Panc1 (cell line): ENCODE measurements at regions not wholly inside any gene's neighbourhood (a gene's known extent, or its start where the extent isn't known, plus 50 kb on each side); places are given as distances from the start of the nearest gene placed in this dataset.

ENCODE experiments used
- ATAC-seq: fragments of 200-7000 bp; cut with Tn5 transposase; 2 replicates; pipeline ENCODE4 v1.9.1; 2020; ENCODE audit warnings: mild to moderate bottlenecking, moderate library complexity
- BruUV-seq: library from RNA; stranded (reverse); fragments of 400-500 nt; replicated peaks from 2 replicates; lab custom pipeline; 2021; lab: Mats Ljungman, UMichigan
- CTCF ChIA-PET: fragments of 300-600 bp; sonication (Branson Sonifier 250); formaldehyde crosslinking; loops from one replicate; lab custom pipeline; 2022; ENCODE audit warnings: antibody characterized with exemption; lab: Charles Lee
- POLR2A ChIA-PET: fragments of 300-600 bp; sonication (Branson Sonifier 250); formaldehyde crosslinking; loops from one replicate; lab custom pipeline; 2022; ENCODE audit warnings: antibody characterized with exemption; lab: Charles Lee
- DNase-seq: peaks from one replicate; pipeline ENCODE4 v3.0.0-alpha.2; 2010; ENCODE audit warnings: low read depth, low spot score
- H3K27ac ChIP-seq: 2 replicates; pipeline ENCODE4 v1.5.1; 2011; ENCODE audit warnings: mild to moderate bottlenecking, low read length, inconsistent platforms
- H3K27me3 ChIP-seq: fragments of 200-500 bp; sonication (Bioruptor generic); 2 replicates; pipeline ENCODE4 v1.6.0; 2014; ENCODE audit warnings: low read length, inconsistent platforms; ENCODE audit not compliant: control insufficient read depth, insufficient read depth
- H3K36me3 ChIP-seq: fragments of 200-500 bp; sonication (Bioruptor generic); 2 replicates; pipeline ENCODE4 v1.5.1; 2014; ENCODE audit warnings: inconsistent platforms, mild to moderate bottlenecking, low read length, moderate library complexity; ENCODE audit not compliant: control insufficient read depth, insufficient read depth
- H3K4me1 ChIP-seq: 2 replicates; pipeline ENCODE4 v1.5.1; 2011; ENCODE audit warnings: inconsistent platforms, mild to moderate bottlenecking, low read length, moderate library complexity; ENCODE audit not compliant: control insufficient read depth, insufficient read depth
- H3K4me3 ChIP-seq, 2 experiments: 2 replicates each; pipeline ENCODE4 v1.5.1; 2011 to 2012; ENCODE audit warnings: low read depth in 2 of 2, low read length in 2 of 2, mild to moderate bottlenecking in 2 of 2, inconsistent platforms in 1 of 2, moderate library complexity in 1 of 2
- H3K9me3 ChIP-seq: fragments of 200-500 bp; sonication (Bioruptor generic); 2 replicates; pipeline ENCODE4 v1.5.1; 2014; ENCODE audit warnings: low read depth, mild to moderate bottlenecking, inconsistent platforms, low read length, moderate library complexity; ENCODE audit not compliant: control insufficient read depth, insufficient read depth
- POLR2AphosphoS5 ChIP-seq: IDR thresholded peaks from 2 replicates; pipeline ENCODE4 v1.6.1; 2012; ENCODE audit warnings: mild to moderate bottlenecking, low read depth, low read length, moderate library complexity
- SIN3A ChIP-seq: IDR thresholded peaks from 2 replicates; pipeline ENCODE4 v1.6.1; 2012; ENCODE audit warnings: low read depth, mild to moderate bottlenecking, low read length, moderate library complexity, borderline replicate concordance; ENCODE audit not compliant: insufficient read depth
- TCF7L2 ChIP-seq: IDR thresholded peaks from 2 replicates; pipeline ENCODE4 v1.6.1; 2011; ENCODE audit warnings: mild to moderate bottlenecking, low read depth, low read length, inconsistent platforms
- in situ Hi-C: cut with HindIII; loops from 2 replicates; pipeline ENCODE4 v1.10.0; 2016; ENCODE audit warnings: low sequenced_read_pairs, low pct_unique_long_range_greater_than_20kb
- intact Hi-C: fragments of 100-400 bp; cut with micrococcal nuclease; formaldehyde crosslinking; loops from one replicate; pipeline ENCODE4 v1.10.0; 2022; ENCODE audit not compliant: unreplicated experiment
- TF ChIP-seq, protein P1 (sequence below): fragments of 450-650 bp; IDR thresholded peaks from 2 replicates; pipeline ENCODE4 v1.5.1; 2017; ENCODE audit warnings: mild to moderate bottlenecking
- TF ChIP-seq, protein P2 (sequence below), 2 experiments: IDR thresholded peaks; 2 replicates each; pipeline ENCODE4 v1.6.1; 2011 to 2012; ENCODE audit warnings: low read depth in 2 of 2, control low read depth in 1 of 2, low read length in 1 of 2, mild to moderate bottlenecking in 1 of 2, moderate library complexity in 1 of 2; ENCODE audit not compliant: insufficient read depth in 1 of 2

DNA sequence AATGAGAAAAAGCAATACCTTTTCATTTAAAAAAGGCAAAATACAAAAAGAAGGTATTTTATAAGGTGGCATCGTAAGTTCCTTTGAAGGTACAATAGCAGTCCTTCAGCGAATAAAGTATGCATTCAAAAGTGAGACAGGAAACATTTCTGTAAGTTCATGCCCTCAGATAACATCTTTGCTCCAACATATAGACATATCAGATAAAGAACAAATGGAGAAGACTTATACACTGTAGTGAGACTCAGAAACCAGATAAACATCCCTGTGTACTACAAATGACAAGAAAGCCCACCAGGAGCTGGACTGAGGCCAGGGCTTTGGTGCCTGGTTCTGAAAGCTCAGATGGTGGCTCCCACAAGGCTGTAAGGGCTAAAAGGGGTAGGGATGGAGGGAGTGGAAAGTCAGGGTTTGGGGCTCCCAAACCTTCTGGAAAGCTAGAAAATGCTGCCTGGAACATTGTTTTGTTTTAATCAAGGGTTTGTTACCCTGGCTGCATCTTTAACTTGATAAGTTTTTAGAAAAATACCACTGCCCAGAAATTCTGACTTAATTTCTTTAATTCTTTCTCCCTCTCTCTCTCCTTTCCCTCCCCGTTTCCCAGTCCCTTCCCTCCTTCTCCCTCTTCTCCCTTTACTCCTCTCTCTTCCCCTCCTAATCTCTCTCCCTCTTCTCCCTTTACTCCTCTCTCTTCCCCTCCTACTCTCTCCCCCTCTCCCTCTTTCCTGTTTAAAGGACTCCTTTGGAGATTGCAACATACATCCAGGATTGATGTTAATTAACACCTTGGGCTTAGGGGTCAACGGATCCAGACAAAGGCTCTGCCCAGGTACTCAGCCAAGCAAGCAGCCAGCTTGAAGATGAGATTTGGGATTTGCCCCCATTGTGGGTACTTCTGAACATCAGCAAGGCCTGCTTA is 126.1 kb downstream of the AQP9 start:
- Histone ChIP-seq H3K27ac (no peak overlapping the region), H3K27me3 (no peaks in the 10 kb centered on the region), H3K36me3 (no peaks in the 10 kb centered on the region), H3K4me1 (no peaks in the 10 kb centered on the region), H3K4me3 (no peak overlapping the region), H3K9me3 (no peaks in the 10 kb centered on the region)
- ChIA-PET POLR2A (no interaction called here), CTCF (no interaction called here)
- ATAC-seq = no peak
- in situ Hi-C loops (no loop called here), intact Hi-C loops (no loop called here)
- BruUV-seq = no TSS peak
- TF ChIP-seq TCF7L2 (no peak), POLR2AphosphoS5 (no peak), SIN3A (no peak)
- TF ChIP-seq, protein P1, sequence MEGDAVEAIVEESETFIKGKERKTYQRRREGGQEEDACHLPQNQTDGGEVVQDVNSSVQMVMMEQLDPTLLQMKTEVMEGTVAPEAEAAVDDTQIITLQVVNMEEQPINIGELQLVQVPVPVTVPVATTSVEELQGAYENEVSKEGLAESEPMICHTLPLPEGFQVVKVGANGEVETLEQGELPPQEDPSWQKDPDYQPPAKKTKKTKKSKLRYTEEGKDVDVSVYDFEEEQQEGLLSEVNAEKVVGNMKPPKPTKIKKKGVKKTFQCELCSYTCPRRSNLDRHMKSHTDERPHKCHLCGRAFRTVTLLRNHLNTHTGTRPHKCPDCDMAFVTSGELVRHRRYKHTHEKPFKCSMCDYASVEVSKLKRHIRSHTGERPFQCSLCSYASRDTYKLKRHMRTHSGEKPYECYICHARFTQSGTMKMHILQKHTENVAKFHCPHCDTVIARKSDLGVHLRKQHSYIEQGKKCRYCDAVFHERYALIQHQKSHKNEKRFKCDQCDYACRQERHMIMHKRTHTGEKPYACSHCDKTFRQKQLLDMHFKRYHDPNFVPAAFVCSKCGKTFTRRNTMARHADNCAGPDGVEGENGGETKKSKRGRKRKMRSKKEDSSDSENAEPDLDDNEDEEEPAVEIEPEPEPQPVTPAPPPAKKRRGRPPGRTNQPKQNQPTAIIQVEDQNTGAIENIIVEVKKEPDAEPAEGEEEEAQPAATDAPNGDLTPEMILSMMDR = no peak
- TF ChIP-seq, protein P2, sequence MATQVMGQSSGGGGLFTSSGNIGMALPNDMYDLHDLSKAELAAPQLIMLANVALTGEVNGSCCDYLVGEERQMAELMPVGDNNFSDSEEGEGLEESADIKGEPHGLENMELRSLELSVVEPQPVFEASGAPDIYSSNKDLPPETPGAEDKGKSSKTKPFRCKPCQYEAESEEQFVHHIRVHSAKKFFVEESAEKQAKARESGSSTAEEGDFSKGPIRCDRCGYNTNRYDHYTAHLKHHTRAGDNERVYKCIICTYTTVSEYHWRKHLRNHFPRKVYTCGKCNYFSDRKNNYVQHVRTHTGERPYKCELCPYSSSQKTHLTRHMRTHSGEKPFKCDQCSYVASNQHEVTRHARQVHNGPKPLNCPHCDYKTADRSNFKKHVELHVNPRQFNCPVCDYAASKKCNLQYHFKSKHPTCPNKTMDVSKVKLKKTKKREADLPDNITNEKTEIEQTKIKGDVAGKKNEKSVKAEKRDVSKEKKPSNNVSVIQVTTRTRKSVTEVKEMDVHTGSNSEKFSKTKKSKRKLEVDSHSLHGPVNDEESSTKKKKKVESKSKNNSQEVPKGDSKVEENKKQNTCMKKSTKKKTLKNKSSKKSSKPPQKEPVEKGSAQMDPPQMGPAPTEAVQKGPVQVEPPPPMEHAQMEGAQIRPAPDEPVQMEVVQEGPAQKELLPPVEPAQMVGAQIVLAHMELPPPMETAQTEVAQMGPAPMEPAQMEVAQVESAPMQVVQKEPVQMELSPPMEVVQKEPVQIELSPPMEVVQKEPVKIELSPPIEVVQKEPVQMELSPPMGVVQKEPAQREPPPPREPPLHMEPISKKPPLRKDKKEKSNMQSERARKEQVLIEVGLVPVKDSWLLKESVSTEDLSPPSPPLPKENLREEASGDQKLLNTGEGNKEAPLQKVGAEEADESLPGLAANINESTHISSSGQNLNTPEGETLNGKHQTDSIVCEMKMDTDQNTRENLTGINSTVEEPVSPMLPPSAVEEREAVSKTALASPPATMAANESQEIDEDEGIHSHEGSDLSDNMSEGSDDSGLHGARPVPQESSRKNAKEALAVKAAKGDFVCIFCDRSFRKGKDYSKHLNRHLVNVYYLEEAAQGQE (IDR thresholded peaks at IDR 0.05; ENCODE audit: insufficient read depth in 1 of 2, low read depth in 2 of 2, low read length in 1 of 2) = no peak
- DNase-seq = no peak

GRCh38 chr15:58267051-58267450 is 128.9 kb downstream of the AQP9 start:
- intact Hi-C loops (no loop called here), in situ Hi-C loops (no loop called here)
- ChIA-PET CTCF (no interaction called here), POLR2A (interaction anchor here (1.4 kb wide), 1 partner anchor 65 kb away, joined by 5 read pairs; no protein-coding TSS in a partner anchor)
- ATAC-seq = no peak
- Histone ChIP-seq H3K36me3 (no peaks in the 10 kb centered on the region), H3K4me3 (no peak overlapping the region), H3K27me3 (no peaks in the 10 kb centered on the region), H3K27ac (no peak overlapping the region), H3K9me3 (peaks cover 8% of the 10 kb centered on the region; the same call in 1 of the 2 replicates), H3K4me1 (no peaks in the 10 kb centered on the region)
- TF ChIP-seq TCF7L2 (no peak), SIN3A (no peak), POLR2AphosphoS5 (no peak)
- TF ChIP-seq, protein P1 = no peak
- TF ChIP-seq, protein P2 (IDR thresholded peaks at IDR 0.05; ENCODE audit: insufficient read depth in 1 of 2, low read depth in 2 of 2, low read length in 1 of 2) = no peak
- BruUV-seq = no TSS peak
- no peak for DNase-seq
